ENCODE measurements at regions not wholly inside any gene's neighbourhood (a gene's known extent, or its start where the extent isn't known, plus 50 kb on each side); places are given as distances from the start of the nearest gene placed in this dataset.

- no peak for TF ChIP-seq CTCF (IDR thresholded peaks at IDR 0.05; ENCODE audit: control extremely low read depth, extremely low read depth)
- Histone ChIP-seq H3K27me3 (ENCODE audit: control insufficient read depth in 3 of 3, insufficient read depth in 3 of 3, low read length in 2 of 3) (no peaks in the 10 kb centered on the region), H3K9ac (ENCODE audit: insufficient read depth in 1 of 2, low read length in 2 of 2) (no peak overlapping the region), H3K27ac (ENCODE audit: low read depth in 1 of 2, low read length in 1 of 2) (no peak overlapping the region), H3K36me3 (ENCODE audit: control insufficient read depth in 4 of 4, insufficient read depth in 4 of 4, low read length in 4 of 4) (no peaks in the 10 kb centered on the region), H3K4me1 (ENCODE audit: control insufficient read depth in 5 of 5, insufficient read depth in 5 of 5, low read length in 5 of 5) (peaks cover 0 to 59% (median 5%) of the 10 kb centered on the region in 5 donors), H3K4me3 (no peak overlapping the region), H3K9me3 (ENCODE audit: control insufficient read depth in 4 of 4, insufficient read depth in 3 of 4, low read length in 3 of 4) (peaks cover 0 to 3% (median 0%) of the 10 kb centered on the region in 4 donors)
- ATAC-seq (ENCODE audit: insufficient read depth, low FRiP score): no peak
- no peak for DNase-seq
- WGBS, 2 donors: 89 to 96% methylated on average over 1 of the region's 1 CpG
Measured at GRCh38 chr13:76777096-76777495, 109.1 kb downstream of the KCTD12 start.

DNA sequence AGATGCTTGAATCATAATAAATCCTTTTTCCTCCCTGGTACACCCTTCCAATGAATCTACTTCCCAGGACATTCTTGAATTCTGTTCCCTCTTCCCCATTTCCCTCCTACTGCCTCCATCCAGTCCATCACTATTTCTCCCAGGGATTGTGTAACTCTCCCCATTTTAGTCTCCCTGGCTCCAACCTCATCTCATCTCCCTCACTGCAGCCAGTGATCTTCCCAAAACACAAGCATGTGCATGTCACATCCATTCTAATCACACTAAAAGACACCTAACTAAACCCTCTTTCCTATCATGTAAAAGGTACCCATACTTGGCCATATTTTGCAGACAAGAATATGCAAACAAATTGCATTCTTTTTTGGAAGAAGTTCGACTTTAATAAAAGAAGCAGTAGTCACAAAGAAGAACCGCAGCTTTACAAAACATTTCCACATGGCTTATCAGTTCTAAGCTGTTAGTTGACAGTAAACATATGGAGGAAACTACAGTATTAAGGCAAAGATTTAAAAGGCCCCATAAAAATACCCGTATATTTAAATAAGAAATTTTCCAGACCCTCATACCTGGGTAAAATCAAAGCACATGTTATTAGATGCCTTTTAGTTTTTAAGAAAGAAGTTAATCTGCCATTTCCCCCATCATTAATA lies 111.0 kb downstream of the KCTD12 start:
- Histone ChIP-seq H3K4me1 (ENCODE audit: control insufficient read depth in 5 of 5, insufficient read depth in 5 of 5, low read length in 5 of 5) (peaks cover 0 to 65% (median 5%) of the 10 kb centered on the region in 5 donors), H3K4me3 (no peak overlapping the region), H3K36me3 (ENCODE audit: control insufficient read depth in 4 of 4, insufficient read depth in 4 of 4, low read length in 4 of 4) (no peaks in the 10 kb centered on the region), H3K27me3 (ENCODE audit: control insufficient read depth in 3 of 3, insufficient read depth in 3 of 3, low read length in 2 of 3) (no peaks in the 10 kb centered on the region), H3K9me3 (ENCODE audit: control insufficient read depth in 4 of 4, insufficient read depth in 3 of 4, low read length in 3 of 4) (no peaks in the 10 kb centered on the region), H3K9ac (ENCODE audit: insufficient read depth in 1 of 2, low read length in 2 of 2) (no peak overlapping the region), H3K27ac (ENCODE audit: low read depth in 1 of 2, low read length in 1 of 2) (no peak overlapping the region)
- TF ChIP-seq CTCF (IDR thresholded peaks at IDR 0.05; ENCODE audit: control extremely low read depth, extremely low read depth): no peak
- DNase-seq (peak; percentile 64 to 96 (median 95)), ATAC-seq (ENCODE audit: insufficient read depth, low FRiP score) (no peak)
- 75 to 83% methylated on average over 3 of the region's 3 CpGs for WGBS, 2 donors

GRCh38 chr13:76773448-76774094 lies 112.6 kb downstream of the KCTD12 start:
- no peak for ATAC-seq (ENCODE audit: insufficient read depth, low FRiP score)
- no peak for TF ChIP-seq CTCF (IDR thresholded peaks at IDR 0.05; ENCODE audit: control extremely low read depth, extremely low read depth)
- Histone ChIP-seq H3K4me1 (ENCODE audit: control insufficient read depth in 5 of 5, insufficient read depth in 5 of 5, low read length in 5 of 5) (peaks cover 0 to 68% (median 5%) of the 10 kb centered on the region in 5 donors), H3K27me3 (ENCODE audit: control insufficient read depth in 3 of 3, insufficient read depth in 3 of 3, low read length in 2 of 3) (no peaks in the 10 kb centered on the region), H3K4me3 (no peak overlapping the region), H3K27ac (ENCODE audit: low read depth in 1 of 2, low read length in 1 of 2) (no peak overlapping the region), H3K36me3 (ENCODE audit: control insufficient read depth in 4 of 4, insufficient read depth in 4 of 4, low read length in 4 of 4) (no peaks in the 10 kb centered on the region), H3K9ac (ENCODE audit: insufficient read depth in 1 of 2, low read length in 2 of 2) (no peak overlapping the region), H3K9me3 (ENCODE audit: control insufficient read depth in 4 of 4, insufficient read depth in 3 of 4, low read length in 3 of 4) (no peaks in the 10 kb centered on the region)
- WGBS, 2 donors: 85 to 87% methylated on average over 5 of the region's 5 CpGs
- peak; percentile 29 to 96 (median 96) for DNase-seq

All from lung (tissue), 11 donors.